Neural cell (in vitro differentiated cells): ENCODE measurements at regions not wholly inside any gene's neighbourhood (a gene's known extent, or its start where the extent isn't known, plus 50 kb on each side); places are given as distances from the start of the nearest gene placed in this dataset.

Experiments used
- H2AFZ ChIP-seq: fragments of 200-600, 300-800 bp; sonication (generic), shearing (Covaris generic); 2 replicates; pipeline ENCODE4 v1.6.0; 2014; ENCODE audit warnings: low read depth, mild to moderate bottlenecking, antibody characterized with exemption, low read length, moderate library complexity
- H3F3A ChIP-seq: fragments of 200-600 bp; shearing (Covaris generic); 2 replicates; pipeline ENCODE4 v1.6.1; 2016; ENCODE audit warnings: mild to moderate bottlenecking, moderate library complexity, mixed read lengths, antibody characterized with exemption, low read length; ENCODE audit not compliant: insufficient read depth, poor library complexity, severe bottlenecking
- H3K27ac ChIP-seq: fragments of 200-600, 300-800 bp; sonication (generic), shearing (Covaris generic); 2 replicates; pipeline ENCODE4 v1.5.1; 2014; ENCODE audit warnings: mild to moderate bottlenecking, low read length, moderate library complexity
- H3K27me3 ChIP-seq: fragments of 300-800, 200-600 bp; sonication (generic), shearing (Covaris generic); 2 replicates; pipeline ENCODE4 v1.6.0; 2014; ENCODE audit warnings: mild to moderate bottlenecking, low read depth, low read length, moderate library complexity; ENCODE audit not compliant: insufficient read depth
- H3K36me3 ChIP-seq: fragments of 300-800, 200-600 bp; sonication (generic), shearing (Covaris generic); 2 replicates; pipeline ENCODE4 v1.5.1; 2014; ENCODE audit warnings: mild to moderate bottlenecking, antibody characterized with exemption, low read length, moderate library complexity; ENCODE audit not compliant: insufficient read depth
- H3K4me2 ChIP-seq: fragments of 300-800, 200-600 bp; sonication (generic), shearing (Covaris generic); 2 replicates; pipeline ENCODE4 v1.6.0; 2014; ENCODE audit warnings: mild to moderate bottlenecking, low read length
- H3K4me3 ChIP-seq: fragments of 300-800, 200-600 bp; sonication (generic), shearing (Covaris generic); 2 replicates; pipeline ENCODE4 v1.5.1; 2014; ENCODE audit warnings: mild to moderate bottlenecking, low read length, moderate library complexity
- H3K79me2 ChIP-seq: fragments of 200-600 bp; shearing (Covaris generic); replicated peaks from 2 replicates; pipeline ENCODE4 v1.6.0; 2014; ENCODE audit warnings: mild to moderate bottlenecking, low read length, moderate library complexity; ENCODE audit not compliant: insufficient read depth
- H3K9ac ChIP-seq: fragments of 300-800, 200-600 bp; sonication (generic), shearing (Covaris generic); 2 replicates; pipeline ENCODE4 v1.6.1; 2016; ENCODE audit warnings: mild to moderate bottlenecking, low read length, mixed read lengths
- H3K9me2 ChIP-seq: fragments of 200-600 bp; shearing (Covaris generic); 2 replicates; pipeline ENCODE4 v1.6.1; 2016; ENCODE audit warnings: mild to moderate bottlenecking, low read length, mixed read lengths; ENCODE audit not compliant: insufficient read depth
- H3K9me3 ChIP-seq: fragments of 200-600, 300-800 bp; sonication (generic), shearing (Covaris generic); 2 replicates; pipeline ENCODE4 v1.6.1; 2016; ENCODE audit warnings: mild to moderate bottlenecking, mixed run types, low read length, moderate library complexity, mixed read lengths
- H4K20me1 ChIP-seq: fragments of 200-600 bp; shearing (Covaris generic); 2 replicates; pipeline ENCODE4 v1.6.1; 2016; ENCODE audit warnings: mild to moderate bottlenecking, mixed run types; ENCODE audit not compliant: insufficient read depth
- CTCF ChIP-seq: fragments of 450-650 bp; IDR thresholded peaks from 2 replicates; pipeline ENCODE4 v1.5.1; 2014; ENCODE audit warnings: antibody characterized with exemption, mild to moderate bottlenecking, moderate library complexity; ENCODE audit not compliant: poor library complexity, severe bottlenecking
- EP300 ChIP-seq: fragments of 450-650 bp; conservative IDR thresholded peaks from 2 replicates; pipeline ENCODE4 v1.6.1; 2014; ENCODE audit warnings: antibody characterized with exemption, mild to moderate bottlenecking, moderate library complexity; ENCODE audit not compliant: poor library complexity, severe bottlenecking
- EZH2 ChIP-seq: fragments of 200-600, 300-800 bp; shearing (Covaris generic), sonication (generic); IDR thresholded peaks from 2 replicates; pipeline ENCODE4 v1.6.1; 2014; ENCODE audit warnings: antibody characterized with exemption, low read length, borderline replicate concordance, mild to moderate bottlenecking; ENCODE audit not compliant: insufficient read depth, poor library complexity, severe bottlenecking
- MXI1 ChIP-seq: fragments of 450-650 bp; conservative IDR thresholded peaks from 2 replicates; pipeline ENCODE4 v1.6.1; 2014; ENCODE audit warnings: antibody characterized with exemption, mild to moderate bottlenecking; ENCODE audit not compliant: poor library complexity, severe bottlenecking
- POLR2AphosphoS5 ChIP-seq: IDR thresholded peaks from 2 replicates; pipeline ENCODE4 v1.6.1; 2012
- RAD21 ChIP-seq: fragments of 450-650 bp; conservative IDR thresholded peaks from 2 replicates; pipeline ENCODE4 v1.6.1; 2014; ENCODE audit warnings: antibody characterized with exemption, mild to moderate bottlenecking, moderate library complexity
- REST ChIP-seq: IDR thresholded peaks from 2 replicates; pipeline ENCODE4 v1.6.1; 2012; ENCODE audit warnings: borderline replicate concordance
- SMC3 ChIP-seq: fragments of 450-650 bp; conservative IDR thresholded peaks from 2 replicates; pipeline ENCODE4 v1.6.1; 2014; ENCODE audit warnings: antibody characterized with exemption, mild to moderate bottlenecking, moderate library complexity; ENCODE audit not compliant: poor library complexity
- TAF1 ChIP-seq: IDR thresholded peaks from 2 replicates; pipeline ENCODE4 v1.6.1; 2012; ENCODE audit warnings: low read depth

GRCh38 chr1:14495381-14495780, 103.1 kb upstream of the KAZN start:
- Histone ChIP-seq H3K36me3 (no peaks in the 10 kb centered on the region), H3K27me3 (no peaks in the 10 kb centered on the region), H3K4me2 (peak overlapping the region; percentile 1), H3K9ac (peak overlapping the region; percentile 35), H3K27ac (peak overlapping the region; percentile 84), H2AFZ (peak overlapping the region; percentile 22), H3K4me3 (peak overlapping the region; percentile 30), H3K9me2 (no peaks in the 10 kb centered on the region), H3F3A (no peaks in the 10 kb centered on the region), H3K79me2 (no peaks in the 10 kb centered on the region), H4K20me1 (no peaks in the 10 kb centered on the region), H3K9me3 (no peaks in the 10 kb centered on the region)
- TF ChIP-seq EP300, result no peak
- TF ChIP-seq EZH2, result no peak
- no peak for TF ChIP-seq SMC3
- no peak for TF ChIP-seq RAD21
- TF ChIP-seq MXI1, result no peak
- TF ChIP-seq TAF1, result no peak
- TF ChIP-seq CTCF, result no peak
- no peak for TF ChIP-seq REST
- TF ChIP-seq POLR2AphosphoS5, result no peak

GRCh38 chr1:14495996-14496395, 102.5 kb upstream of the KAZN start:
- Histone ChIP-seq H4K20me1 (no peaks in the 10 kb centered on the region), H3K9ac (peak overlapping the region; percentile 35), H3K9me3 (no peaks in the 10 kb centered on the region), H3K36me3 (no peaks in the 10 kb centered on the region), H3K4me3 (peak overlapping the region; percentile 30), H3K9me2 (no peaks in the 10 kb centered on the region), H3K27me3 (no peaks in the 10 kb centered on the region), H3K4me2 (peak overlapping the region; percentile 1), H3K27ac (peak overlapping the region; percentile 84), H2AFZ (peak overlapping the region; percentile 22), H3K79me2 (no peaks in the 10 kb centered on the region), H3F3A (no peaks in the 10 kb centered on the region)
- TF ChIP-seq RAD21, result peak; percentile 26
- peak; percentile 35 for TF ChIP-seq REST
- TF ChIP-seq CTCF, result no peak
